HG02981 (cell line): ENCODE measurements at regions not wholly inside any gene's neighbourhood (a gene's known extent, or its start where the extent isn't known, plus 50 kb on each side); places are given as distances from the start of the nearest gene placed in this dataset.
"Not testable (repeated sequence)": the region's sequence is repeated elsewhere in the genome, so short reads cannot be mapped to it uniquely, and the experiment has no call there.

Experiments used
- ATAC-seq: cut with Tn5 transposase; IDR thresholded peaks from one replicate; pipeline ENCODE4 v1.9.1; 2021; ENCODE audit warnings: mild to moderate bottlenecking, moderate library complexity; ENCODE audit not compliant: unreplicated experiment

GRCh38 chr2:129347486-129348217, 631.8 kb upstream of the RAB6C start:
- peak; percentile 99 for ATAC-seq

DNA sequence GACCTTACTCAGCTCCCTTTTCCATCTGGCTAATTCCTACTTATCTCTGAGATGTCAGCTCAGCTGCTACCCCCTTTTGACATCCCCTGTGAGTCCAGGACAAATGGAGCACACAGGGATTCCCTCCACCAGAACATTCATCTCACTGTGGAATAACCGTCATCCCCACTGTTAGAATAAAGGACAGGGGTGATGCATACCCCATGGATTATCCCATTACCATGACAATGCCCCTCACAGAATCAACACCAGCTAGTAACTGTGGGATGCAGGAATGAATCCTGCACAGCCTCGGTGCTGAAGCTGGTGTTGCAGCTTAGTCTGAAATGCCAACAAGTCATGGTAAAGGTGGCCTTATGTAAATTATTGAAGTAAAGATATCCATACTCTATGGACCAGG, 624.8 kb upstream of the RAB6C start:
- no peak for ATAC-seq

DNA sequence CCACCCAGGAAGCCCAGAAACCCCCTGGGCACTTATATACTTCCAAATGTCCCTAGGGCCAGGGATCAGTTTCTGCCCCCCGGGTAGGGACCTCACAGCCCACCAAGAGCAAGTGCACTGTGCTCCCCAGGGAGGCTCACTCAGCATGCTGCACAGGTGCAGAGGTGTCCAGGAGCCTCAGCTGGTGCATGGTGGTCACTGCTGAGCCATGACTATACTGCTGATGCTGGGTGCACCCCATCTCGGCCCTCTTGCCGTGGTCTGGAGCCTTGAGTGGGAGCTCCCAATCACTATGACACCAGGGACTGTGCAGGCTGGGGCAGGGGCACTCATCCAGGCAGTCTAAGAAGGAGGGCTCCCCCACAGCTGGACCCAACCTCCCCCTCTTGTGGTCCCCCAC, 617.8 kb upstream of the RAB6C start:
- ATAC-seq: no peak

- no peak for ATAC-seq
These were observed 613.2 kb upstream of the RAB6C start for GRCh38 chr2:129366263-129366662.

DNA sequence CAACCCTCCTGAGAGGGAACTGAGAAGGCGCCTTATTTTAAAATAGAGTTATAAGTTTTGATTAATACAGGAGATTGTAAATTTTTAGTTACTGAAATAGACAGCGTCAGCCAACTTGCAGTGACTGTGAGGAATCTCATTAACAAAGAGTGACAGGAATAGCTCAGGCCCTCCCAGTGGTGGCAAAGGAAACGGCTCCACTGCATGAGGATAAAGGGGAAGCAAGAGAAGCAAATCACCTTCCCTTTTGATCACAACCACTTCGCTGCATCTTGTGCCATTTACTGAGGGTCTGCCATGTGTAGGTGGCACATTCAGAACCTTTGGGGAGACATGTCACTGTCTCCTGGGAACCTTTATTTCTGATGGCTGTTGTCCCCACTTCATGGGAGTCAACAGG, 612.4 kb upstream of the RAB6C start:
- no peak for ATAC-seq

DNA sequence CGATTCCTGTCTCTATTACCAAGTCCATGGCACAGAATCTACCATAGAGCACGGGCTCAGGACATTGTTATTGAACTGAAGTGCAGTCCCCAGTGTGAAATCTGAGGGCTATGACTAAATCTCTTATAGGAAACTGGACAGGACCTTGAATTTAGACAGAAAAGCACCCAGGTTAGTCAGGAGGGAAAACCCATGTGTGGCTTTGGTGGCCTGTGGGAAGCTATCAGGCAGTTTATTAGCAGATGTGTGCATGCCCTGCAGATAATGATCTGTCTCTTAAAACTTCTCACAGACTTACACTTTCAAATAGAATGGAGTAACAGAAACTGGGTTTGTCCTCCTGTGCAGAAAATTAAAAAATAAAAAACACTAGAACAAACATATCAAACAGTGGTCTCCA, 610.0 kb upstream of the RAB6C start:
- ATAC-seq: peak; percentile 57

- ATAC-seq: no peak
These were observed 605.0 kb upstream of the RAB6C start for GRCh38 chr2:129374452-129374851.

DNA sequence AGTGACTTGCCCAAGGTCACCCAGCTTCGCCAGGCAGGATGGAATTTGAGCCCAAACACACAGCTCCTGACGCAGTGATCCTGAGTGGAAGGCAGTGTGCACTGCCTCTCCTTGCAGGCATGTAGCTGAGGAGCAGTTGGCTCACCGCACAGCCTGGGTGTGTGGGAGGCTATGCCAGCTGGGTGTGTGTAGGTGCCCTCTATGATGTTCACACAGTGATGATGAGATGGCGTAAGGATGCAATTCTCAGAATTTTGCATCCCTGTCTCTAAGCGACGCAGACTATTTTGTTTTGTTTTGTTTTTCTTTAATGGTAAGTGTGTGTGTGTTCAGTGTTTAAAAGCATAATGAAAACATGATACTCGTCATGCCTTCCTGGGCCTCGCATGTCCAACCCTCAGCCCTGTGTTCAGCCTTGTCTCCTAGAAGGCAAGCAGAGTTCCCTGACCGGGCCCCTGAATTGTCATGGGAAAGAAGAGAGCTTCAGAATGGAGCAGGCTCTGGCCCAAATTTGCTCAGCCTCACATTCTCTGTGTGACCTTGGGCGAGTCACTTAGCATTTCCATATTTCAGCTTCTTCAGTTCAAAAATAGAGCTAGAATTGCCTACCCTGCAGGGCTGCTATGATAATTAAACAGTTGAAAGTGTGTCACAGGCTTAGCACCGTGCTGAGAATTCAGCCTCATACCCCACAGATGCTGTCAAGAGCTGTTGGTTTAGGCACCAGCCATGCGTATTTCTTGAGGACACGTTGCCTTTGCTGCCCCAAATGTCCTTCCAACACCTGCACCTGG, 603.6 kb upstream of the RAB6C start:
- no peak for ATAC-seq

GRCh38 chr2:129376426-129377077, 602.9 kb upstream of the RAB6C start:
- ATAC-seq: no peak

DNA sequence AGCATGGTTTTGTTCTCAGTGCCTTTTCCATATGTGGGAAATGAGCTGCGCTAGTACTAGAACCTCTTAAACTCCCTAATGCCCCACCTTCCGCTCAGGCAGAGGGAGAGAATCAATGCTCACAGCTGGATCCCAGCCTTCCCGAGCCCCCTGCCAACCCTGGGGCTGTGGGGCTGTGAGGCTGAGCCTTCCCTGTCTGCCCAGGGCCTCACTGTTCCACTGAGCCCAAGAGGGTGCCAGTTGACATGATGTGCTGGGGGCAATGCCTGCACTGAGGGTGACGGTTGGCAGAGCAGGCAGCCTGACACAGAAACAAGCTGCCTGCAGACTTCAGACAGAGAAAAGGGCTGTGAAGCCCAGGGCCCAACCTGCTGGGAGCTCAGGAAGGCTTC, 602.4 kb upstream of the RAB6C start:
- no peak for ATAC-seq

GRCh38 chr2:129378186-129378585, 601.3 kb upstream of the RAB6C start:
- ATAC-seq: no peak

DNA sequence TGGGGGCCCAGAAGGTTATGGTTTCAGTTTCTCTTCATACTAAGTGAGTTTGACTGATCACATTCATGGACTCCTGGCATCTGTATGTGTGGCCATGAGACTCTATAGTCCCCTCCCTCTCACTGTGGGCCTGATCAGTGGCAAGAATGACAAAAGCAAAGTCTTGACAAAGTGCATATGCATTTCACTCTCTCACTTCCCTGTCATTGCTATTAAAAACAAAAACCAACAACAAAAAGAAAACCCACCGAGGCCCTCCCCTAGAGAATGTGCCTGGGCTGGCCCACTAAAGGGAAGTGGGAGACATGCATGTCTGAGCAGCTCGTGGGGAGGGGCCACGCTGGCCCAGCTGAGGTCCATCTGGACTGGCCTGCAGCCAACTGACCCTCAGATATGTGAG, 600.1 kb upstream of the RAB6C start:
- peak; percentile 69 for ATAC-seq

DNA sequence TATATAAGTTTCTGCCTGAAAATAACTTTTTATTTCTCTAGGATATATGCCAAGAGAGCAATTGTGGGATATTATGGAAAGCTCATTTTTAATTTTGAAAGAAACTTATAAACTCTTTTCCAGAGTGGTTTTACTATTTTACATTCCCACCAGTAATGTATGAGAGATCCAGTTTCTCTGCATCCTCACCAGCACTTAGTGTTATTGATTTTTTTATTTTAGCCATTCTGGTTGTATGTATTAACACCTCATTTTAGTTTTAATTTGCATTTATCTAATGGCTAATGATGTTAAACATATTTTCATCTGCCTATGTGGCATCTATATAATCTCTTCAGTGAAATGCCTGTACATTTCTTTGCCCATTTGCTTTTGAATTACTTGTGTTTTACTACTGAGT, 597.7 kb upstream of the RAB6C start:
- ATAC-seq: no peak

DNA sequence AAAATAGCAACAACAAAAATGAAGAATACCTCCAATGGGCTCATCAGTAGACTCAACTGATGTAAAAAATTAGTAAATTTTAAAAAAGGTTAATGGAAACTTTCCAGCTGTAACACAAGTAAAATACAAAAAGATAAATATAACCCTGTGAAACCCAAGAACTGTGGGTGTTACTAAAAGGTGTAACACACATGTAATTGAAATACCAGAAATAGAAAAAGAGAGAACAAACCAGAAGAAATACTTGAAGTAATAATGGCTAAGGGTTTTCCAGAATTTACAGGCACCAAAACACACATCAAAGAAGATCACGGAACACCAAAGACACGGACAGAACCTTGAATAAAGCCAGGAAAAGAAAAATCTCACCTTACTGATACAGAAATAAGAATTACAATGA, 590.6 kb upstream of the RAB6C start:
- ATAC-seq: no peak

DNA sequence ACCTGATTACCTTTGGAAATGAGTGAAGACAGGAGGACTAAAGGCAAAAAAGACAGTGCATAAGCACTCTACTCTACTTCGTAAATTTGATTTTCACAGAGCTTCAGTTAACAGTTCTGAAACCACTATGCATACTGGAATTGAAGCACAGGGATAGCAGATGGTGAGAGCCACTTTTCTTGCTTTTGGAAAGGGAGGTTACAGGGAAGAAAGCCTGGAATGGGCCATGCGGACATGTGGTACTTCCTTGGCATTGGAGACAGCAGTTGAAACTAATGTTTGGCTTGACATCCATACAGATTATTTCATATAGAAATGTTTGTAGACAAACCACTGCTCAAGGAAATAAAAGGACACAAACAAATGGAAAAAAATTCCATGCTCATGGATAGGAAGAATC, 585.6 kb upstream of the RAB6C start:
- ATAC-seq: no peak

DNA sequence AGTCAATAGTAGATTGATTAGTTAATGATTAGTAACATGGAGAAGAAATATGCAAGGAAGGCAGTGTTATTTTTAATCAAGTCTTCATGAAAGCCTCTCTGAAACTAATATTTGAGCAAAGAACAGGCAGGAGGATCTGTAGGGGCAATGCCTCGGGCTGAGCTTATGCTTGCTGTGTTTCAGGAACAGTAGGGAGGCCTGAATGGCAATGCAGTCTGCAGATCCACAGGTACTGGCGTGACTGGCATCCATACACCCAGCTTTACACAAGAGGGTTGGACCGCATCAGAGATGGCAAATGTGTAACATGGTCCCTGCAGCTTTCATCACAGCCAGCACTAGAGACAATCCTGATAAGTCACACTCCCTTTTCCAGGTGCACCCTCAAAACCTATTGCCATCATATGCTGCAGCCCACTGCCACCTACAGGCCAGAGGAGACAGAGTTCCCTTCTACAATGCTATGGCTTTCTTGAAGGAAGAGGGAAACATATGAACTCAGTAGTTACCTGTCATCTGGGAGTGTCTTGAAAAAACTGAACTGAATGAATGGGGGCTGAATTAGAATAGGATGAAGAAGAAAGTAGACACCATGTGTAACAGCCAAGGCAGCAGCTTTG, 582.4 kb upstream of the RAB6C start:
- ATAC-seq: peak; percentile 72

DNA sequence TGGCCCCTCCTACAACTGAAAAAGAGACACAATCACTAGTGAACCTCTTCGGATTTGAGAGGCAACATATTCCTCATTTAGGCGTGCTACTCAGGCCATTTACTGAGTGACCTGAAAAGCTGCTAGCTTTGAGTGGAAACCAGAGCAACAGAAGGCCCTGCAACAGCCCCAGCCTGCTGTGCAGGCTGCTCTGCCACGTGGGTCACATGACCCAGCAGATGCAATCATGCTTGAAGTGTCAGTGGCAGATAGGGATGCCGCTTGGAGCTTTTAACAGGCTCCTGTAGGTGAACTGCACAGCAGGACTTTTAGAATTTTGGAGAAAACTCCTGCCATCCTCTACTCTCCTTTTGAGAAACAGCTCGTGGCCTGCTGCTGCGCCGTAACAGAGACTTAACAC, 578.6 kb upstream of the RAB6C start:
- no peak for ATAC-seq

DNA sequence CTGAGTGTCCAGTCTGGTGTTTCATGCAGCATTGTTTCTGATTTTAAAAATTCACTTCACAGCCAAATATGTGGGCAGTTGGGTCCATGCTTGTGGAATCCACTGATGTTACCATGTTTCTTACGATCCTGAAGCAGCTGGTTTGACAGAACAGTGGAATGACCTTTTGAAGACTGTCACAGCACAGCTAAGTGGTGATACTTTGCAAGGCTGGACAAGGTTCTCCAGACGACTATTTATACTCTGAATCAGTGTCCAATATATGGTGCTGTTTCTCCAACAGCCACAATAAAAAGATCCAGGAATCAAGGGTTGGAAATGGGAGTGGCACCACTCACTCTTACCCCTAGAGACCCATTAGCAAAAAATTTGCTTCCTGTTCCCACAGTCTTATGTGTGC, 577.4 kb upstream of the RAB6C start:
- ATAC-seq: no peak

DNA sequence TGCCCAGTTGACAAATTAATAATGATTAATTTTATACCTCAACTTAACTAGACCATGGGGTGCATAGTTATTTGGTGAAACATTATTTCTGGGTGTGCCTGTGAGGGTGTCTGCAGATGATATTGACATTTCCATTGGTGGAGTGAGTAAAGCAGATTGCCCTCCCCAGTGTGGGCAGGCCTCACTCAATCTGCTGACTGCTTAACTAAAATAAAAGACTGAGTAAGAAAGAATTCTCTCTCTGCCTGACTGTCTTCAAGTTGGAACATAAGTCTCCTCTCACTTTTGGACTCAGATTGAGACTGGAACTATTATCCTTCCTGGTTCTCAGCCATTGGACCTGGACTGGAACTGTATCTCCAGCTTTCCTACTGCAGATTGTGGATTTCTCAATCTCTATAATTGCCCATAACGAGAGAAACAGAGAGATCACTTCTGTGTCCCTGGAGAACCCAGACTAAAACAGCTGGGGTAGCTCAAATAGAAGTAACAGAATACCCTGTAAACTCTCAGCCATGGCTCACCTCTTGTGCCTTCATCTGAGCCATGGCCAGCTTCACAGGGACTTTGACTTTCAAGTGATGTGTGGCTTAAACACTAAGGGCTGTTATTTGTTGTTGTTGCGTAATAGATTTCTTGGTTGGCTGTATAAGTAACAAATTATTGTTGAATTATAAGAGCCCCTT, 575.3 kb upstream of the RAB6C start:
- no peak for ATAC-seq

GRCh38 chr2:129408570-129408969, 570.9 kb upstream of the RAB6C start:
- no peak for ATAC-seq

DNA sequence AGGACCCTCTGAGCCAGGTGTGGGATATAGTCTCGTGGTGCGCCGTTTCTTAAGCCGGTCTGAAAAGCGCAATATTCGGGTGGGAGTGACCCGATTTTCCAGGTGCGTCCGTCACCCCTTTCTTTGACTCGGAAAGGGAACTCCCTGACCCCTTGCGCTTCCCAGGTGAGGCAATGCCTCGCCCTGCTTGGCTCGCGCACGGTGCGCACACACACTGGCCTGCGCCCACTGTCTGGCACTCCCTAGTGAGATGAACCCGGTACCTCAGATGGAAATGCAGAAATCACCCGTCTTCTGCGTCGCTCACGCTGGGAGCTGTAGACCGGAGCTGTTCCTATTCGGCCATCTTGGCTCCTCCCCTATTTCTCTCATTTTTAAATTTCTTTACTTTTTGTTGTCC, 562.4 kb upstream of the RAB6C start:
- not testable (repeated sequence) for ATAC-seq
